ENCODE measurements at regions not wholly inside any gene's neighbourhood (a gene's known extent, or its start where the extent isn't known, plus 50 kb on each side); places are given as distances from the start of the nearest gene placed in this dataset.

DNA sequence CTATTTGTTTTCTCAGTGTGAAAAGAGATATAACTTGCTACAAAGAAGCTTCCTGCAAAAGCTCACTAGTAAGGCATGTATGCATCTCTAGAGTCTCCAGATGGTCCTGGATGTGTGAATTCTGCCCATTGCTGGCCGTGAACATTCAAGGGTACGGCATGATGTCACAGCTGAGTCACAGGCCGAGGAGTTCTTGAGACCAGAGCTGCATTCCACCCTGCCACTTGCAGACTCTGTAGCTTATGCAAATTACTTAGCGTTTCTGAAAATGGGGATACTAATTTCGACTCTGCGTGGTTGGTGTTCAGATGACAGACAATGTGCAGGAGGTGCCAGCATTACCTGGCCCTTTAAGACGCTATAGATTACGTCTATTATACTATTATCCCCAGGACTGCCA lies 470.7 kb downstream of the ZNF536 start (continued):
- TF ChIP-seq, protein P1, sequence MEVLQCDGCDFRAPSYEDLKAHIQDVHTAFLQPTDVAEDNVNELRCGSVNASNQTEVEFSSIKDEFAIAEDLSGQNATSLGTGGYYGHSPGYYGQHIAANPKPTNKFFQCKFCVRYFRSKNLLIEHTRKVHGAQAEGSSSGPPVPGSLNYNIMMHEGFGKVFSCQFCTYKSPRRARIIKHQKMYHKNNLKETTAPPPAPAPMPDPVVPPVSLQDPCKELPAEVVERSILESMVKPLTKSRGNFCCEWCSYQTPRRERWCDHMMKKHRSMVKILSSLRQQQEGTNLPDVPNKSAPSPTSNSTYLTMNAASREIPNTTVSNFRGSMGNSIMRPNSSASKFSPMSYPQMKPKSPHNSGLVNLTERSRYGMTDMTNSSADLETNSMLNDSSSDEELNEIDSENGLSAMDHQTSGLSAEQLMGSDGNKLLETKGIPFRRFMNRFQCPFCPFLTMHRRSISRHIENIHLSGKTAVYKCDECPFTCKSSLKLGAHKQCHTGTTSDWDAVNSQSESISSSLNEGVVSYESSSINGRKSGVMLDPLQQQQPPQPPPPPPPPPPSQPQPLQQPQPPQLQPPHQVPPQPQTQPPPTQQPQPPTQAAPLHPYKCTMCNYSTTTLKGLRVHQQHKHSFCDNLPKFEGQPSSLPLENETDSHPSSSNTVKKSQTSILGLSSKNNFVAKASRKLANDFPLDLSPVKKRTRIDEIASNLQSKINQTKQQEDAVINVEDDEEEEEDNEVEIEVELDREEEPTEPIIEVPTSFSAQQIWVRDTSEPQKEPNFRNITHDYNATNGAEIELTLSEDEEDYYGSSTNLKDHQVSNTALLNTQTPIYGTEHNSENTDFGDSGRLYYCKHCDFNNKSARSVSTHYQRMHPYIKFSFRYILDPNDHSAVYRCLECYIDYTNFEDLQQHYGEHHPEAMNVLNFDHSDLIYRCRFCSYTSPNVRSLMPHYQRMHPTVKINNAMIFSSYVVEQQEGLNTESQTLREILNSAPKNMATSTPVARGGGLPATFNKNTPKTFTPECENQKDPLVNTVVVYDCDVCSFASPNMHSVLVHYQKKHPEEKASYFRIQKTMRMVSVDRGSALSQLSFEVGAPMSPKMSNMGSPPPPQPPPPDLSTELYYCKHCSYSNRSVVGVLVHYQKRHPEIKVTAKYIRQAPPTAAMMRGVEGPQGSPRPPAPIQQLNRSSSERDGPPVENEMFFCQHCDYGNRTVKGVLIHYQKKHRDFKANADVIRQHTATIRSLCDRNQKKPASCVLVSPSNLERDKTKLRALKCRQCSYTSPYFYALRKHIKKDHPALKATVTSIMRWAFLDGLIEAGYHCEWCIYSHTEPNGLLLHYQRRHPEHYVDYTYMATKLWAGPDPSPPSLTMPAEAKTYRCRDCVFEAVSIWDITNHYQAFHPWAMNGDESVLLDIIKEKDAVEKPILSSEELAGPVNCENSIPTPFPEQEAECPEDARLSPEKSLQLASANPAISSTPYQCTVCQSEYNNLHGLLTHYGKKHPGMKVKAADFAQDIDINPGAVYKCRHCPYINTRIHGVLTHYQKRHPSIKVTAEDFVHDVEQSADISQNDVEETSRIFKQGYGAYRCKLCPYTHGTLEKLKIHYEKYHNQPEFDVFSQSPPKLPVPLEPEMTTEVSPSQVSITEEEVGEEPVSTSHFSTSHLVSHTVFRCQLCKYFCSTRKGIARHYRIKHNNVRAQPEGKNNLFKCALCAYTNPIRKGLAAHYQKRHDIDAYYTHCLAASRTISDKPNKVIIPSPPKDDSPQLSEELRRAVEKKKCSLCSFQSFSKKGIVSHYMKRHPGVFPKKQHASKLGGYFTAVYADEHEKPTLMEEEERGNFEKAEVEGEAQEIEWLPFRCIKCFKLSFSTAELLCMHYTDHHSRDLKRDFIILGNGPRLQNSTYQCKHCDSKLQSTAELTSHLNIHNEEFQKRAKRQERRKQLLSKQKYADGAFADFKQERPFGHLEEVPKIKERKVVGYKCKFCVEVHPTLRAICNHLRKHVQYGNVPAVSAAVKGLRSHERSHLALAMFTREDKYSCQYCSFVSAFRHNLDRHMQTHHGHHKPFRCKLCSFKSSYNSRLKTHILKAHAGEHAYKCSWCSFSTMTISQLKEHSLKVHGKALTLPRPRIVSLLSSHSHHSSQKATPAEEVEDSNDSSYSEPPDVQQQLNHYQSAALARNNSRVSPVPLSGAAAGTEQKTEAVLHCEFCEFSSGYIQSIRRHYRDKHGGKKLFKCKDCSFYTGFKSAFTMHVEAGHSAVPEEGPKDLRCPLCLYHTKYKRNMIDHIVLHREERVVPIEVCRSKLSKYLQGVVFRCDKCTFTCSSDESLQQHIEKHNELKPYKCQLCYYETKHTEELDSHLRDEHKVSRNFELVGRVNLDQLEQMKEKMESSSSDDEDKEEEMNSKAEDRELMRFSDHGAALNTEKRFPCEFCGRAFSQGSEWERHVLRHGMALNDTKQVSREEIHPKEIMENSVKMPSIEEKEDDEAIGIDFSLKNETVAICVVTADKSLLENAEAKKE (CRISPR knock-in tag; IDR thresholded peaks at IDR 0.05), result no peak
- TF ChIP-seq ZNF114 (CRISPR knock-in tag; IDR thresholded peaks at IDR 0.05) (no peak), NANOG (IDR thresholded peaks at IDR 0.05; ENCODE audit: borderline replicate concordance) (no peak), STAT1 (IDR thresholded peaks at IDR 0.05; ENCODE audit: unreplicated experiment) (no peak), EZH2phosphoT487 (IDR thresholded peaks at IDR 0.05; ENCODE audit: unreplicated experiment) (no peak)
- TF ChIP-seq, protein P2, sequence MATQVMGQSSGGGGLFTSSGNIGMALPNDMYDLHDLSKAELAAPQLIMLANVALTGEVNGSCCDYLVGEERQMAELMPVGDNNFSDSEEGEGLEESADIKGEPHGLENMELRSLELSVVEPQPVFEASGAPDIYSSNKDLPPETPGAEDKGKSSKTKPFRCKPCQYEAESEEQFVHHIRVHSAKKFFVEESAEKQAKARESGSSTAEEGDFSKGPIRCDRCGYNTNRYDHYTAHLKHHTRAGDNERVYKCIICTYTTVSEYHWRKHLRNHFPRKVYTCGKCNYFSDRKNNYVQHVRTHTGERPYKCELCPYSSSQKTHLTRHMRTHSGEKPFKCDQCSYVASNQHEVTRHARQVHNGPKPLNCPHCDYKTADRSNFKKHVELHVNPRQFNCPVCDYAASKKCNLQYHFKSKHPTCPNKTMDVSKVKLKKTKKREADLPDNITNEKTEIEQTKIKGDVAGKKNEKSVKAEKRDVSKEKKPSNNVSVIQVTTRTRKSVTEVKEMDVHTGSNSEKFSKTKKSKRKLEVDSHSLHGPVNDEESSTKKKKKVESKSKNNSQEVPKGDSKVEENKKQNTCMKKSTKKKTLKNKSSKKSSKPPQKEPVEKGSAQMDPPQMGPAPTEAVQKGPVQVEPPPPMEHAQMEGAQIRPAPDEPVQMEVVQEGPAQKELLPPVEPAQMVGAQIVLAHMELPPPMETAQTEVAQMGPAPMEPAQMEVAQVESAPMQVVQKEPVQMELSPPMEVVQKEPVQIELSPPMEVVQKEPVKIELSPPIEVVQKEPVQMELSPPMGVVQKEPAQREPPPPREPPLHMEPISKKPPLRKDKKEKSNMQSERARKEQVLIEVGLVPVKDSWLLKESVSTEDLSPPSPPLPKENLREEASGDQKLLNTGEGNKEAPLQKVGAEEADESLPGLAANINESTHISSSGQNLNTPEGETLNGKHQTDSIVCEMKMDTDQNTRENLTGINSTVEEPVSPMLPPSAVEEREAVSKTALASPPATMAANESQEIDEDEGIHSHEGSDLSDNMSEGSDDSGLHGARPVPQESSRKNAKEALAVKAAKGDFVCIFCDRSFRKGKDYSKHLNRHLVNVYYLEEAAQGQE (IDR thresholded peaks at IDR 0.05; ENCODE audit: unreplicated experiment), result no peak

GRCh38 chr19:30841934-30842333 lies 469.8 kb downstream of the ZNF536 start:
- Mint-ChIP-seq H3K36me3 (ENCODE audit: low read depth) (no peaks in the 10 kb centered on the region; the same call in 2 of the 3 replicates), H3K4me1 (no peaks in the 10 kb centered on the region), H3K27ac (no peak overlapping the region), H3K9me3 (peaks cover 7% of the 10 kb centered on the region; the same call in 2 of the 3 replicates), H3K4me3 (no peak overlapping the region), H3K27me3 (ENCODE audit: insufficient read depth, low read depth, poor library complexity) (no peaks in the 10 kb centered on the region)
- ATAC-seq, result no peak
- Histone ChIP-seq H2AFZ (no peak overlapping the region), H3K36me3 (ENCODE audit: insufficient read depth) (no peaks in the 10 kb centered on the region), H3K4me1 (ENCODE audit: insufficient read depth) (no peaks in the 10 kb centered on the region), H4K20me1 (replicated peaks; ENCODE audit: insufficient read depth) (no peaks in the 10 kb centered on the region), H3F3A (replicated peaks; ENCODE audit: low read depth) (no peaks in the 10 kb centered on the region), H3K79me2 (replicated peaks; ENCODE audit: insufficient read depth) (no peaks in the 10 kb centered on the region), H3K27me3 (ENCODE audit: insufficient read depth) (no peaks in the 10 kb centered on the region), H3K9me2 (ENCODE audit: insufficient read depth) (no peaks in the 10 kb centered on the region), H3K27ac (ENCODE audit: low read depth) (no peak overlapping the region), H3K4me2 (no peak overlapping the region), H3K4me3 (no peak overlapping the region)
- DNase-seq (ENCODE audit: low spot score), result no peak
- TF ChIP-seq CREB1 (CRISPR knock-in tag; IDR thresholded peaks at IDR 0.05; ENCODE audit: low read depth) (no peak), JUNB (IDR thresholded peaks at IDR 0.05; ENCODE audit: unreplicated experiment) (no peak), POLR2AphosphoS5 (IDR thresholded peaks at IDR 0.05; ENCODE audit: low read depth) (no peak), NANOG (IDR thresholded peaks at IDR 0.05; ENCODE audit: borderline replicate concordance) (no peak), STAT1 (IDR thresholded peaks at IDR 0.05; ENCODE audit: unreplicated experiment) (no peak), ZNF114 (CRISPR knock-in tag; IDR thresholded peaks at IDR 0.05) (no peak), EZH2 (IDR thresholded peaks at IDR 0.05; ENCODE audit: low read depth, unreplicated experiment) (no peak)
- TF ChIP-seq, protein P3, sequence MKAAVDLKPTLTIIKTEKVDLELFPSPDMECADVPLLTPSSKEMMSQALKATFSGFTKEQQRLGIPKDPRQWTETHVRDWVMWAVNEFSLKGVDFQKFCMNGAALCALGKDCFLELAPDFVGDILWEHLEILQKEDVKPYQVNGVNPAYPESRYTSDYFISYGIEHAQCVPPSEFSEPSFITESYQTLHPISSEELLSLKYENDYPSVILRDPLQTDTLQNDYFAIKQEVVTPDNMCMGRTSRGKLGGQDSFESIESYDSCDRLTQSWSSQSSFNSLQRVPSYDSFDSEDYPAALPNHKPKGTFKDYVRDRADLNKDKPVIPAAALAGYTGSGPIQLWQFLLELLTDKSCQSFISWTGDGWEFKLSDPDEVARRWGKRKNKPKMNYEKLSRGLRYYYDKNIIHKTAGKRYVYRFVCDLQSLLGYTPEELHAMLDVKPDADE (IDR thresholded peaks at IDR 0.05), result no peak
- TF ChIP-seq, protein P2 (IDR thresholded peaks at IDR 0.05; ENCODE audit: unreplicated experiment), result no peak
